ENCODE measurements at regions not wholly inside any gene's neighbourhood (a gene's known extent, or its start where the extent isn't known, plus 50 kb on each side); places are given as distances from the start of the nearest gene placed in this dataset.
"Not testable (repeated sequence)": the region's sequence is repeated elsewhere in the genome, so short reads cannot be mapped to it uniquely, and the experiment has no call there.

- H3K4me3 ChIP-seq (ENCODE audit: low read length in 2 of 2) = no peak overlapping the region
- no peaks in the 10 kb centered on the region for H3K4me1 ChIP-seq (ENCODE audit: control insufficient read depth, insufficient read depth, low read length)
- H3K9ac ChIP-seq (ENCODE audit: low read length in 2 of 2) = no peak overlapping the region
- H3K9me3 ChIP-seq (ENCODE audit: control insufficient read depth in 2 of 2, low read length in 2 of 2) = no peaks in the 10 kb centered on the region
- H3K27me3 ChIP-seq (ENCODE audit: control insufficient read depth in 1 of 2, insufficient read depth in 2 of 2, low read length in 2 of 2) = no peaks in the 10 kb centered on the region
- H3K36me3 ChIP-seq (ENCODE audit: control insufficient read depth in 2 of 2, insufficient read depth in 2 of 2, low read length in 2 of 2) = no peaks in the 10 kb centered on the region
- H3K27ac ChIP-seq (ENCODE audit: low read length) = no peak overlapping the region
These were observed 872.3 kb downstream of the SLITRK1 start for GRCh38 chr13:83009987-83010386.

GRCh38 chr13:83008212-83008929, 873.9 kb downstream of the SLITRK1 start:
- Histone ChIP-seq H3K9me3 (ENCODE audit: control insufficient read depth in 2 of 2, low read length in 2 of 2) (no peaks in the 10 kb centered on the region), H3K4me3 (ENCODE audit: low read length in 2 of 2) (no peak overlapping the region), H3K27me3 (ENCODE audit: control insufficient read depth in 1 of 2, insufficient read depth in 2 of 2, low read length in 2 of 2) (no peaks in the 10 kb centered on the region), H3K9ac (ENCODE audit: low read length in 2 of 2) (no peak overlapping the region), H3K36me3 (ENCODE audit: control insufficient read depth in 2 of 2, insufficient read depth in 2 of 2, low read length in 2 of 2) (no peaks in the 10 kb centered on the region), H3K27ac (ENCODE audit: low read length) (no peak overlapping the region), H3K4me1 (ENCODE audit: control insufficient read depth, insufficient read depth, low read length) (no peaks in the 10 kb centered on the region)

- Histone ChIP-seq H3K27ac (ENCODE audit: low read length) (no peak overlapping the region), H3K9me3 (ENCODE audit: control insufficient read depth in 2 of 2, low read length in 2 of 2) (no peaks in the 10 kb centered on the region), H3K36me3 (ENCODE audit: control insufficient read depth in 2 of 2, insufficient read depth in 2 of 2, low read length in 2 of 2) (no peaks in the 10 kb centered on the region), H3K9ac (ENCODE audit: low read length in 2 of 2) (no peak overlapping the region), H3K27me3 (ENCODE audit: control insufficient read depth in 1 of 2, insufficient read depth in 2 of 2, low read length in 2 of 2) (no peaks in the 10 kb centered on the region), H3K4me1 (ENCODE audit: control insufficient read depth, insufficient read depth, low read length) (no peaks in the 10 kb centered on the region), H3K4me3 (ENCODE audit: low read length in 2 of 2) (no peak overlapping the region)
These were observed 875.0 kb downstream of the SLITRK1 start for GRCh38 chr13:83007226-83007625.

- Histone ChIP-seq H3K9me3 (ENCODE audit: control insufficient read depth in 2 of 2, low read length in 2 of 2) (no peaks in the 10 kb centered on the region), H3K9ac (ENCODE audit: low read length in 2 of 2) (no peak overlapping the region), H3K4me3 (ENCODE audit: low read length in 2 of 2) (no peak overlapping the region), H3K4me1 (ENCODE audit: control insufficient read depth, insufficient read depth, low read length) (no peaks in the 10 kb centered on the region), H3K36me3 (ENCODE audit: control insufficient read depth in 2 of 2, insufficient read depth in 2 of 2, low read length in 2 of 2) (no peaks in the 10 kb centered on the region), H3K27ac (ENCODE audit: low read length) (no peak overlapping the region), H3K27me3 (ENCODE audit: control insufficient read depth in 1 of 2, insufficient read depth in 2 of 2, low read length in 2 of 2) (no peaks in the 10 kb centered on the region)
These were observed 879.1 kb downstream of the SLITRK1 start for GRCh38 chr13:83003185-83003584.

GRCh38 chr13:82993417-82993816, 888.9 kb downstream of the SLITRK1 start:
- Histone ChIP-seq H3K4me1 (ENCODE audit: control insufficient read depth, insufficient read depth, low read length) (no peaks in the 10 kb centered on the region), H3K9ac (ENCODE audit: low read length in 2 of 2) (no peak overlapping the region), H3K27ac (ENCODE audit: low read length) (no peak overlapping the region), H3K36me3 (ENCODE audit: control insufficient read depth in 2 of 2, insufficient read depth in 2 of 2, low read length in 2 of 2) (no peaks in the 10 kb centered on the region), H3K27me3 (ENCODE audit: control insufficient read depth in 1 of 2, insufficient read depth in 2 of 2, low read length in 2 of 2) (no peaks in the 10 kb centered on the region), H3K9me3 (ENCODE audit: control insufficient read depth in 2 of 2, low read length in 2 of 2) (no peaks in the 10 kb centered on the region), H3K4me3 (ENCODE audit: low read length in 2 of 2) (no peak overlapping the region)

GRCh38 chr13:82976499-82976898, 905.8 kb downstream of the SLITRK1 start:
- no peaks in the 10 kb centered on the region for H3K27me3 ChIP-seq (ENCODE audit: control insufficient read depth in 1 of 2, insufficient read depth in 2 of 2, low read length in 2 of 2)
- H3K27ac ChIP-seq (ENCODE audit: low read length) = no peak overlapping the region
- H3K4me1 ChIP-seq (ENCODE audit: control insufficient read depth, insufficient read depth, low read length) = no peaks in the 10 kb centered on the region
- no peak overlapping the region for H3K4me3 ChIP-seq (ENCODE audit: low read length in 2 of 2)
- no peaks in the 10 kb centered on the region for H3K36me3 ChIP-seq (ENCODE audit: control insufficient read depth in 2 of 2, insufficient read depth in 2 of 2, low read length in 2 of 2)
- H3K9me3 ChIP-seq (ENCODE audit: control insufficient read depth in 2 of 2, low read length in 2 of 2) = no peaks in the 10 kb centered on the region
- no peak overlapping the region for H3K9ac ChIP-seq (ENCODE audit: low read length in 2 of 2)

- Histone ChIP-seq H3K4me3 (ENCODE audit: low read length in 2 of 2) (no peak overlapping the region), H3K9ac (ENCODE audit: low read length in 2 of 2) (no peak overlapping the region), H3K4me1 (ENCODE audit: control insufficient read depth, insufficient read depth, low read length) (no peaks in the 10 kb centered on the region), H3K27ac (ENCODE audit: low read length) (no peak overlapping the region), H3K36me3 (ENCODE audit: control insufficient read depth in 2 of 2, insufficient read depth in 2 of 2, low read length in 2 of 2) (no peaks in the 10 kb centered on the region), H3K9me3 (ENCODE audit: control insufficient read depth in 2 of 2, low read length in 2 of 2) (no peaks in the 10 kb centered on the region), H3K27me3 (ENCODE audit: control insufficient read depth in 1 of 2, insufficient read depth in 2 of 2, low read length in 2 of 2) (no peaks in the 10 kb centered on the region)
These were observed 918.8 kb downstream of the SLITRK1 start for GRCh38 chr13:82963226-82964099.

GRCh38 chr13:82962397-82962796, 919.9 kb downstream of the SLITRK1 start:
- Histone ChIP-seq H3K4me1 (ENCODE audit: control insufficient read depth, insufficient read depth, low read length) (no peaks in the 10 kb centered on the region), H3K4me3 (ENCODE audit: low read length in 2 of 2) (no peak overlapping the region)

GRCh38 chr13:82961757-82962156, 920.5 kb downstream of the SLITRK1 start:
- Histone ChIP-seq H3K36me3 (ENCODE audit: control insufficient read depth in 2 of 2, insufficient read depth in 2 of 2, low read length in 2 of 2) (no peaks in the 10 kb centered on the region), H3K9me3 (ENCODE audit: control insufficient read depth in 2 of 2, low read length in 2 of 2) (peaks cover 0 to 2% of the 10 kb centered on the region in 2 donors), H3K4me3 (ENCODE audit: low read length in 2 of 2) (no peak overlapping the region), H3K4me1 (ENCODE audit: control insufficient read depth, insufficient read depth, low read length) (no peaks in the 10 kb centered on the region), H3K9ac (ENCODE audit: low read length in 2 of 2) (no peak overlapping the region), H3K27me3 (ENCODE audit: control insufficient read depth in 1 of 2, insufficient read depth in 2 of 2, low read length in 2 of 2) (no peaks in the 10 kb centered on the region), H3K27ac (ENCODE audit: low read length) (no peak overlapping the region)

More at GRCh38 chr13:82962397-82962796, 919.9 kb downstream of the SLITRK1 start:
- Histone ChIP-seq H3K9ac (ENCODE audit: low read length in 2 of 2) (no peak overlapping the region), H3K36me3 (ENCODE audit: control insufficient read depth in 2 of 2, insufficient read depth in 2 of 2, low read length in 2 of 2) (no peaks in the 10 kb centered on the region), H3K27me3 (ENCODE audit: control insufficient read depth in 1 of 2, insufficient read depth in 2 of 2, low read length in 2 of 2) (no peaks in the 10 kb centered on the region), H3K27ac (ENCODE audit: low read length) (no peak overlapping the region), H3K9me3 (ENCODE audit: control insufficient read depth in 2 of 2, low read length in 2 of 2) (peaks cover 0 to under 1% of the 10 kb centered on the region in 2 donors)

- H3K36me3 ChIP-seq (ENCODE audit: control insufficient read depth in 2 of 2, insufficient read depth in 2 of 2, low read length in 2 of 2) = not testable (repeated sequence)
These were observed 929.9 kb downstream of the SLITRK1 start for GRCh38 chr13:82952336-82952735.

GRCh38 chr13:82947683-82948082, 934.6 kb downstream of the SLITRK1 start:
- Histone ChIP-seq H3K27me3 (ENCODE audit: control insufficient read depth in 1 of 2, insufficient read depth in 2 of 2, low read length in 2 of 2) (no peaks in the 10 kb centered on the region), H3K9me3 (ENCODE audit: control insufficient read depth in 2 of 2, low read length in 2 of 2) (no peaks in the 10 kb centered on the region), H3K36me3 (ENCODE audit: control insufficient read depth in 2 of 2, insufficient read depth in 2 of 2, low read length in 2 of 2) (no peaks in the 10 kb centered on the region), H3K4me1 (ENCODE audit: control insufficient read depth, insufficient read depth, low read length) (no peaks in the 10 kb centered on the region), H3K9ac (ENCODE audit: low read length in 2 of 2) (no peak overlapping the region), H3K27ac (ENCODE audit: low read length) (no peak overlapping the region), H3K4me3 (ENCODE audit: low read length in 2 of 2) (no peak overlapping the region)

More at GRCh38 chr13:82952336-82952735, 929.9 kb downstream of the SLITRK1 start:
- not testable (repeated sequence) for H3K27me3 ChIP-seq (ENCODE audit: control insufficient read depth in 1 of 2, insufficient read depth in 2 of 2, low read length in 2 of 2); H3K9ac ChIP-seq (ENCODE audit: low read length in 2 of 2); H3K27ac ChIP-seq (ENCODE audit: low read length); H3K4me1 ChIP-seq (ENCODE audit: control insufficient read depth, insufficient read depth, low read length); H3K9me3 ChIP-seq (ENCODE audit: control insufficient read depth in 2 of 2, low read length in 2 of 2); H3K4me3 ChIP-seq (ENCODE audit: low read length in 2 of 2)

Data from stomach smooth muscle (tissue), 2 donors.